ENCODE measurements at regions not wholly inside any gene's neighbourhood (a gene's known extent, or its start where the extent isn't known, plus 50 kb on each side); places are given as distances from the start of the nearest gene placed in this dataset.

GRCh38 chr2:177063331-177063730 lies 149.3 kb upstream of the HNRNPA3 start:
- BruUV-seq (replicated peaks), result no TSS peak
- no peak overlapping the region for H3K27ac Mint-ChIP-seq (ENCODE audit: unreplicated experiment)
- DNase-seq, result no peak
- no peak overlapping the region for H3K4me3 Mint-ChIP-seq (ENCODE audit: low read depth, unreplicated experiment)
- CTCF ChIA-PET, result no interaction called here
- no peaks in the 10 kb centered on the region for H3K4me1 Mint-ChIP-seq (ENCODE audit: low read depth, unreplicated experiment)
- no peaks in the 10 kb centered on the region for H3K36me3 Mint-ChIP-seq (ENCODE audit: insufficient read depth, unreplicated experiment)
- H3K9me3 Mint-ChIP-seq (ENCODE audit: low read depth, unreplicated experiment), result no peaks in the 10 kb centered on the region
- H3K27me3 Mint-ChIP-seq (ENCODE audit: unreplicated experiment), result peaks cover 58% of the 10 kb centered on the region
- no peak for TF ChIP-seq CTCF (IDR thresholded peaks at IDR 0.05; ENCODE audit: unreplicated experiment)
- intact Hi-C loops (cut with micrococcal nuclease; ENCODE audit: unreplicated experiment), result no loop called here

- CTCF ChIA-PET, result interaction anchor here (0.6 kb wide), 1 partner anchor 1743 kb away, joined by 4 read pairs; no protein-coding TSS in a partner anchor
- Mint-ChIP-seq H3K4me3 (ENCODE audit: low read depth, unreplicated experiment) (no peak overlapping the region), H3K27me3 (ENCODE audit: unreplicated experiment) (peaks cover 68% of the 10 kb centered on the region), H3K36me3 (ENCODE audit: insufficient read depth, unreplicated experiment) (no peaks in the 10 kb centered on the region), H3K27ac (ENCODE audit: unreplicated experiment) (no peak overlapping the region), H3K4me1 (ENCODE audit: low read depth, unreplicated experiment) (no peaks in the 10 kb centered on the region), H3K9me3 (ENCODE audit: low read depth, unreplicated experiment) (no peaks in the 10 kb centered on the region)
- intact Hi-C loops (cut with micrococcal nuclease; ENCODE audit: unreplicated experiment), result no loop called here
- no TSS peak for BruUV-seq (replicated peaks)
- DNase-seq, result no peak
- no peak for TF ChIP-seq CTCF (IDR thresholded peaks at IDR 0.05; ENCODE audit: unreplicated experiment)
Observed at GRCh38 chr2:177064422-177064821, 148.2 kb upstream of the HNRNPA3 start.

DNA sequence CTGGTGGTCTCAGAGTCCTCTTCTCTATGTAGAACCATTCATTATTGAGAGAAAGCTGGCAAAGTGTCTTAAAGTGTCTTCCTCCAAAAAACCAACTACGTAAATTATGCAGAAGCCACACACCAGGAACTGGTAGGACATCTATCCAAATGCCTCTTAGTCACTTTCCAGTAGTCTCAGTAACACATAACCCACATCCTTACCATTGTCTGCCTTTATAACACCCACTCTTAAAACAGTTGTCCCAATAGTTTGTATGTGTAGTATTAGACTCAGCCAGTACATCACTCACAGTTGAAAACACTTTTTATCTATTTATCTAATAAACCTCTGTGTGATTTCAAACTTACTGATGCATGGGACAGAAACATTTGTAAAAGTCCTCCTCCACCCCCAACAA lies 143.6 kb upstream of the HNRNPA3 start:
- Mint-ChIP-seq H3K27me3 (ENCODE audit: unreplicated experiment) (peaks cover 66% of the 10 kb centered on the region), H3K4me1 (ENCODE audit: low read depth, unreplicated experiment) (no peaks in the 10 kb centered on the region), H3K9me3 (ENCODE audit: low read depth, unreplicated experiment) (no peaks in the 10 kb centered on the region), H3K4me3 (ENCODE audit: low read depth, unreplicated experiment) (no peak overlapping the region), H3K27ac (ENCODE audit: unreplicated experiment) (no peak overlapping the region), H3K36me3 (ENCODE audit: insufficient read depth, unreplicated experiment) (no peaks in the 10 kb centered on the region)
- DNase-seq, result no peak
- intact Hi-C loops (cut with micrococcal nuclease; ENCODE audit: unreplicated experiment), result no loop called here
- TF ChIP-seq CTCF (IDR thresholded peaks at IDR 0.05; ENCODE audit: unreplicated experiment), result no peak
- CTCF ChIA-PET, result no interaction called here
- BruUV-seq (replicated peaks), result no TSS peak

GRCh38 chr2:177072090-177072489 lies 140.5 kb upstream of the HNRNPA3 start:
- DNase-seq, result no peak
- Mint-ChIP-seq H3K27me3 (ENCODE audit: unreplicated experiment) (peaks cover 76% of the 10 kb centered on the region), H3K36me3 (ENCODE audit: insufficient read depth, unreplicated experiment) (no peaks in the 10 kb centered on the region), H3K4me3 (ENCODE audit: low read depth, unreplicated experiment) (no peak overlapping the region), H3K4me1 (ENCODE audit: low read depth, unreplicated experiment) (no peaks in the 10 kb centered on the region), H3K27ac (ENCODE audit: unreplicated experiment) (no peak overlapping the region), H3K9me3 (ENCODE audit: low read depth, unreplicated experiment) (no peaks in the 10 kb centered on the region)
- intact Hi-C loops (cut with micrococcal nuclease; ENCODE audit: unreplicated experiment), result no loop called here
- no TSS peak for BruUV-seq (replicated peaks)
- no peak for TF ChIP-seq CTCF (IDR thresholded peaks at IDR 0.05; ENCODE audit: unreplicated experiment)
- CTCF ChIA-PET, result interaction anchor here (1.0 kb wide), 1 partner anchor 30 kb away, joined by 3 read pairs; no protein-coding TSS in a partner anchor

Measured in Calu3 (cell line).